ENCODE measurements at regions not wholly inside any gene's neighbourhood (a gene's known extent, or its start where the extent isn't known, plus 50 kb on each side); places are given as distances from the start of the nearest gene placed in this dataset.

DNA sequence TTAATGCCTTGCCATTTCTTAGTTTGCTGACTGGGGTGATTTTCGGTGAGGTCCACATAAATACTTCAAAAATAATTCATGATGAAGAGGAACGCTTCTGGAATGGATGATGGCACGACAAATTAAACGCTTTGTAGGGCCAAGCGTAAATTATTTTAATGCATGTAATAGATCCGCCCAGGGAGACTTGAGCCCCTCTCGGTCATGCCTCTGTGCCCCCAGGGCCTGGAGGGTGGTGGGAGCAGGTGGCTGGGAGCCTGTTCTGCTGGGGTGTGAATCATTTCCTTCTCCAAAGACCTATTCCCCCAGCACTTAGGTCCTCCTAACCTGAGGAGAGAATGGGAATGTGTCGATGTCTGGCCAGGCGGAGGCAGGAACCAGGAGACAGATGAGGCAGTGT is 350.6 kb downstream of the ZNF536 start:
- no peak for DNase-seq

DNA sequence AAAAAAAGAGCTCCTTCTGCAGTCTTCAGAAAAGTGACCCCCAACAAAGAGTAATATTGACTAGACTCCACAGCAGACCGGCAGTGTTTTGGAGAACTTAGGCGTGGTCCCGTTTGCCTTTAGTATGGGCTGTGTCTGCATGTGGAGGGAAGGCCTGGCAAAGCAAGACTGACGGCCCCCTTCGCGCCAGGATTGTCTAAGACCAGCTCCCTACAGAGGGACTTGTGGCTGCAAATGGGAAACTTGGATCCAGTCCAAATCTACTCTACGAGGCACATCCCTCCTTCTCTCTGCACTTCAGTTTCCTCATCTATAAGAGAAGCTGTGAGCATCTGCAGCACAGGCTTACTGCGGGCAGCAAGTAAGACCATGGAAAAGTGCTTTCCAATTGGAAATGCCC is 350.0 kb downstream of the ZNF536 start:
- DNase-seq: no peak

DNA sequence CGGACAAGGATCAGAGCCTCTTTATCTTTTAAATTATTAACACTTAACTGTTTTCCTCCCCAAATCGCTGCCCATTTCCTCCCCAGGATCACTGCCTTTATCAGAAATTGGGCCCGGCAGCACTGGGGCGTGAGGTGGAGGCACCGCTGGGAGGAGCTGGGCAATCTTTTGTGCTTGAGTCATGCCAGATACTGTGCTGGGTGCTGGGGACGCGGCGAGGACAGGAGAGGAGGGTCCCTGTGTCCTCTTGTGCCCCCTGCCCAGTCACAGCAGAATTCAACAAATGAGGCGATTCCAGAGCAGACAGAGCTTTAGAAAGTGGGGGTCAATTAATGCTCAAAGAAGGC is 347.8 kb downstream of the ZNF536 start:
- no peak for DNase-seq

DNA sequence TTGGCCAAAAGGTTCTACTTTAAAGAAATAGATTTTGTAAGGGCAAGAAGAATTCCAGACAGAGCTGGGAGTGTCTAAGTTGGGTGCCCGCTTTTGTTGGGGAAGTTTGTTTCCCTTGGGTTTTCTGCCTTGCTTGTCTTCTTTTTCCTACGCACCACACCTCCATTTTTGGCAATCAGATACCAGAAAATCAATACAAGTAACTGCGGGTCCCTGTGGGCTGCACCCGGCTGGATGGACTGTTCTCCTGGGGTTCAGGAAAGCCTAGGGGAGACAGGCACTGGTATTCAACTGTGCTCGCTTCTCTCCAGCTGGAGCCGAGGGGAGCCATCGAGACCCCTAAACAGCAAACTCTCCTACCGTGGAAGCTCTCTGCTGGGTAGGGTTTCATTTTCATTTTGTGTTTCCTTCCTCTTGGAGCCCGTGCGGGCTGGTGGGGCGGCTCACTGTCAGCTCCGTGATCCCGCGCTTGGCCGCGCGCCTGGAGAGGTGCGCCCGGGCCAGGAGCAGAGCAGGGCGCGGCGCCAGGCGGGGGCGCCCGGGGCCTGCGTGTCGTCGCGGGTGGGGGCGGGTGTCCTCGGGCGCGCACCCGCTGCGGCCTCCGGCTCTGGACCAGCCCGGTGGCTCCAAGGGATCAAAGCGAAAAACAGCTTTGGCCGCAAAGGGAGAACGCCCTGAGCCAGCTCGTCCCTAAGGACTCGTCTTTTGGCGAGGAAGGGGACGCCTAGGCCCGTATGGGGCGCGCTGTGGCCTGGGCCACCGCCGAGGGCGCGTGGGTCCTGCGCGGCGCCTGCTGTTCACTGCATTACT is 347.2 kb downstream of the ZNF536 start:
- no peak for DNase-seq

DNA sequence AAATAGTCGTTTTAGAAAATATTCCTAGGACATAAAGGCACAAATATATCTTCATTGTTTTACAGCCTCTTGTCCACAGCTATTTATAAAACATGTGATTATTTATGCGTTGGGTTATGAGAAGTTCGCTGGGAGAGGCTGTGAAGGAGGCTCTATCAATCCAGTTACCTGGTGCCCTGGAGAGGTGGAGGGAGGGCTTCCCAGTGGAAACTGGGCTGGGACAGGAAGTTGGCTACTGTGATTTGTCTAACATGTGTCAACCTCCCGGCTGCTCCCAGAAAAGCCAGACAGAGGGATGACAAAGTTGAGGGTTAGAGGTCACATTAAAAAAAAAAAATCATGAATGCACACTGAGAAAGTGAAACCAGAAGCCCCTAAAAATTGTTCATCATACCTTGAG is 346.5 kb downstream of the ZNF536 start:
- DNase-seq: no peak

DNA sequence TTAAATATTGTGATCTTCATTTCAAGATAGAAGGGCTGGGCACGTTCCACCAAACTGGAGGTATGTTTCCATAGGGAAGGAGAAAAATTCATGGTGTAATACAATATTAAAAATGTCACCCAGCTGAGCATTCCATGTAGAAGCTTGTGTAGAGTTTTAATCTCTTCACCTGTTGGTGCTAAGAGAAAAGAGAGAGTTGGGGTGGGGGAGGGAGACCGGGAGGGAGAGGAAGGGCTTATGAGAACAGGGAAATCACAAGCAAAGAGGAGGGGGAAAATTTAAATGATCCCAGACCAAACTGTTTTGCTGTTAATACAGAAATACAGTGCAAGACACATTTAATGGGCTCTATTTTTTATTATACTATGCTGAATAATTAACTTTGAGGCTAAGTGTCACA is 345.8 kb downstream of the ZNF536 start:
- no peak for DNase-seq

DNA sequence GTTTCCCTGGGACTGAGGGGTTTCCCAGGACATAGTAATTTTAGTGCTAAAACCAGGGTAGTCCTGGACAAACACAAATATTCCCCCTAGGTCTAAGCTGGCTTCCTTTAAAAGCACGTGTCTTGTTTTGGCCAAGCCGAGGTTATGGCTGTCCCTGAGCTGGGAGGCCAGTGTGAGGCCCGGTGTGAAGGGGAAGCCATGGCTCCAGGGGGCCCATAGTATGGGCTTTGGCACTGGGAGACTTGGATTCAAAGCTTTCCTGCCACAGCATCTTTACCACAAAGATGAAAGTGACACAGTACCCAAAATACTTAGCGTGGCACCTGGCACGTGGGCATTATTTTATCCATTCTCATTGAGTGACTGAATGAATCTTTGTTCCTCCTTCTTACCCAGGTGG is 345.2 kb downstream of the ZNF536 start:
- no peak for DNase-seq

DNA sequence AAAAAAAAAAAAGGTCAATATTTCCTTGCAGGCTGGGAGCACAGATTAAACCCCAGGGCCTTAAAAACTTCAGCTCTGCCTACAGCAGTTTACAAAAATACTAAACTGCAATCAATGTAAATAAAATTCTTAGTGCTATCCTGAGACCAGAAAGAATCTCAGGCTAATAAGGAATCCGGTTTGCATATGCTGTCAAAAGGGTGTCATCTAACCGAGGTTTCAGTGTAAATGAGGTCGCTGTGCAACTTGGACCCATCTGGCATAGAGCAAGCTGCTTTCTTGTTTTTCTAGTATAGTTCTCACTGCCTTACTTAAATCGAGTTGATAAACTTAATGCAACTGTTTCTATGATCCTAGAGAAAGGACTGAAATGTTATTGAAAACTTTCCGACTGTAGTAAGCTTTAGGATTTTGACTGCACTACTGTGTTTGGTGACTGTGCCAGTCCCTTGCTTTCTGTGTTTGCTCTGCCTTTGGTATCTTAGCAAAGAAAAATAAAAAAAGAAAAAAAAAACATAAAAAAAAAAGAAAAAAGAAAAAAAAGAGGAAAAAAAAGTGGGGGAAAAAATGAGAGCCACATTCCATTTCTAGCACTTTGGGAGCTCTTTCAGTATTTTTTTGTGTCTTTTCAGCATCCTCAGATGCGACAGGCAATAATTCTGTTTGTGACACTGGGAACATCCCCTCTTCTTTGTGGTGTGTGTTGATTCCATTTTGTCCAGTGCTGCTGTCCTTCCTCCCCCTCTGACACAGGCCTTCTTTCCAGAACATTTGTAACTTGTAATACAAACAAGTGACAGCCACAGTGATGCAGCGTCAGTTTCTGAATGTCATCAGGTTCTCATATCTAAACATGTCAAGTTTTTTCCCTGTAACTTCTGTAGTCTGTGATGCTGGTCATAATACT is 340.5 kb downstream of the ZNF536 start:
- DNase-seq: no peak

DNA sequence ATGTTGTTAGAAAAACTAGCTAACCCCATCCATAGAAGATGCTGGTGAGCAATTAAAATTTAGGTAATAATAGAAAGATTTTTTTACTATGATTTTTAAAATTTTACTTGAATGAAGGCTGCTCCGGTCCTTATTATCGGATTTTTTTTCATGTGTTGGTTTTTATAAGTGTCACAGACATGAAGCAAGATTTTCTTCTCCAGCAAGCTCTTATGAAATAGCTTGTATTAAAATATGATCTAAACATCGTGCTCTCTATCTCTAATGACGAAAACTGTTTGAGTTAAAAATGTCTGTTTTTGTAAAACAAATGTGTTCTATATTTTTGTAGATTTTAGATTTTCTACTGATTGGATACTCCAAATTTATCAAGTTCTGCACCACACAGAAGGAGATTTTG is 339.6 kb downstream of the ZNF536 start:
- no peak for DNase-seq

DNA sequence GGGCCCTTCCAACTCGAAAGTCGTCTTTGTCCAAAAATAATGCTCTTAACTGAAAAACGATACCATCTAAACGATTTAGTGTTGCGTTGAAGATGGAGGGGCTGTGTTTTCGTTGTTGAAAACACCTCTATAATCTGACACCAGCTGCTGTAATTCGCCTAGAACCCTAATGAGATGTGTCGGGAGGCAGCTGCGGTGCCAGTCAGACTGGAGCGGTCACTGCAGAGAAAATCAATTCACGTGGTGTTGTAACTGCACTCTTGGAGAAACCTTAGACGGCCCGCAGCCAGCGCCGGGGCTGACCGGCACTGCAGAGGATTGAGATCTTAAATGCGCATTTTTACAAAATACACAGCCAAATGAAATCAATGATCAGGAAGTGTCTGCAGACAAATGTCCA is 339.1 kb downstream of the ZNF536 start:
- DNase-seq: no peak

DNA sequence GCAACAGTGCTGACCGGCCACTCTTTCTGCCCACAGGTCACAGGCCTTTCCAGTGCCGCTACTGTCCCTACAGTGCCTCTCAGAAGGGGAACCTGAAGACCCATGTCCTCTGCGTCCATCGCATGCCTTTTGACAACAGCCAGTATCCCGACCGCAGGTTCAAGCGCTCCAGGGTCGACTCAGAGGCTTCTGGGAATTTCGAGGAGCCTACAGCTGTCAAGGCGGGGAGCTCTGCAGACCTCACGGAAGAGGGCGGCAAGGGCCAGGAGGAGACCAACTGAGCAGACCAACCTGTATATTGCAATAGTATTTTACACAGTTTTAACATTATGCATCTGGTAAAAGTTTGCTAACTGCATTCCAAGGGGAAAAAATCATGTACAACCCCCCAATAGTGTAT is 338.5 kb downstream of the ZNF536 start:
- DNase-seq: no peak

DNA sequence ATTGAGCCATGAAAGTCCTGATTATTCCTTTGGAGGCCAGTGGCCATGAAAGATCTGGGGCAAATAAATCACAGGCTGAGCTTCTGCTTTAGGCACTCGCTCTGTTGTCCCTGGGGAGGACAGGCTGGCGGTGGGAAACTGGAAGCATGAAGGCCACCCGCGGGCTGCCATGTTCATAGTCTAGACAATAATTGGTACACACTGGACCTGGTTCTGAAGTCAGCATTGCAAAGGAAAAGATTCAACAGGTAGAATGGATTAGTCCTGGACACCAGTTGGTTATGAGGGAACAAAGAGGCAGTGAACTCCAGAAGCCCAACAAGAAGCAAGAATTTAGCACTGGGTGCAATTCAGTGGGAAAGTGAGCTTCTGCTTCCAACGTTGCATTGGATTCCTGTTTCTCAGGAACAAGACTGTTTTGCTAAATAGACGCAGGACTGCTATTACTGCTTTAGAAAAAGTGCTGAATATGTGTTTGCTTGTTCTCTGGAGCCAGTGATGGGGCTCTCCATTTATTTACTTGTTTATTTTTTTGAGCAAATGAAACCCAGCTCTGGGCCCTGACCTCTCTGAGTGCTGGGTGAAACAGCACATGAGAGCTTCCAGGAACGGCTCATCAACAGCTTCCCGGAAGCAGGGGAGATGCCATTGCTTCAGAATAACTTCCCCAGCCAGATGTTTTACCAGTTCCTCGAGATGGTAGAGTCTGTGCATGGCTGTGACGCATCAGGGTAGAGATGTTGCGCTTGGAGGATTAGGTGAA is 336.4 kb downstream of the ZNF536 start:
- DNase-seq: no peak

DNA sequence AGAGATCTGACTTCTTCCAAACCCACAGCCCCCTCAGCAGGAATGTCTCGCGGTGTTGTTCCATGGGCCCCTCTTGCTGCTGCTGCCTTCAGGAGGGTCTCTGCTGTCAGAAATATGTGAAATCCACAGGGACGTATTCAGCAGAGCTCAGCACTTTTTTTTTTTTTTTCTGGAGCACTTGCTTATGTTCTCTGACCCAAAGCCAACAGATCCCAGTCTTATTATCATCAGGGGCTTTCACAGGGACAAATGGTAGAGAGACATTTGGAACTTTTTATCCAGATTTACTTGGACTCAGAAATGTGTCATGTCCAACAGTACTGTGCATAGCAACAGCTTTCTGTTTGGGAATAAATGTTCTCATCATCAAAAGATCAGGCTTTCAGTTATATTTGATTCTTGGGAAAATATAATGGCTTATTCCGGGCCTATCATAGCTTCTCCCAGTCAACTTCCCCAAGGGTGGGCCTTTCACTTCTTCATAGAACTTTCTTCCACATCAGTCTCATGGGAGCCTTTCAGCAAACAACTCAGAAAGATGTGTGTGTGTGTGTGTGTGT is 332.7 kb downstream of the ZNF536 start:
- no peak for DNase-seq

DNA sequence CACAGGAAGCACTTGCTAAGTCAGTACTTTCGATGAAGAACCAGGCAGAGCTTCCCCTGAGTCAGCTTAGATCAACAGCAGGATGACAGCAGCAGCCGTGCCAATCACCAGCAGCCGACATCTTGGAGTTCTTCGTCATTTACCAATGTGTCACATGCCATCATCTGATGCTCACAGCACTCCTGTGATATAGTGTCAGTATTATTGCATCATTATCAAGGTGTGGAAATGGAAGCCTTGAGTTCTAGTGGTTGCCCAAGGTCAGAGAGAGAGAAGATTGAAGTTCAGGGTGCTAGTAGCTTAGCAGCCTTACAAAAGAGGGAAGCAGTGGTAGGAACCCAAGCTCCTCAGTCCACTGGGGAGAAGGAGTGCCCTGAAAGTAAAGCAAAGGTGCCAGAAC is 331.5 kb downstream of the ZNF536 start:
- DNase-seq: no peak

DNA sequence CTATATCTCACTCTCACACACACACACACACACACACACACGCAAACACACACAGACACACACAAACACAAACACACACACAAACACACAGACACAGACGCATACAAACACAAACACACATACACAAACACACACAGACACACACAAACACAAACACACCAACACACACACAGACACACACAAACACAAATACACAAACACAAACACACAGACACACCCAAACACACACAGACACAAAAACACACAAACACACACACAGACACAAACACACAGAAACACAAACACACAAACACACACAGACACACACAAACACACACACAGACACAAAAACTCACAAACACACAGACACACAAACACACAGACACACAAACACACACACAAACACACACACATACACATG is 329.0 kb downstream of the ZNF536 start:
- no peak for DNase-seq

DNA sequence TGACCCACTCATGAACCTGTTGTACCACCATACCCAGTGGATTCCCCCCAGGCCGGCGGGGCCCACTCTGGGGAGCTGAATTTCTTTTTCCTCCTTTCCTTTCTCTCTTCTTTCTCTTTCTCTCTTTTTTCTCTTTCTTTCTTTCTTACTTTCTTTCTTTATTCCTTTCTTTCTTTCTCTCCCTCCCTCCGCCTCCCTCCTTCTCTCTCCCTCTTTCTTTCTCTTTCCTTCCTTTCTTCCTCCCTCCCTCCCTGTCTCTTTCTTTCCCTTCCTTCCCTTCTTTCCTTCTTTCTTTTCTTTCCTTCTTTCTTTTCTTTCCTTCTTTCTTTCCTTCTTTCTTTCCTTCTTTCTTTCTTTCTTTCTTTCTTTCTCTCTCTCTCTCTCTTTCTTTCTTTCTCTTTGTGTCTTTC is 327.7 kb downstream of the ZNF536 start:
- DNase-seq: no peak

DNA sequence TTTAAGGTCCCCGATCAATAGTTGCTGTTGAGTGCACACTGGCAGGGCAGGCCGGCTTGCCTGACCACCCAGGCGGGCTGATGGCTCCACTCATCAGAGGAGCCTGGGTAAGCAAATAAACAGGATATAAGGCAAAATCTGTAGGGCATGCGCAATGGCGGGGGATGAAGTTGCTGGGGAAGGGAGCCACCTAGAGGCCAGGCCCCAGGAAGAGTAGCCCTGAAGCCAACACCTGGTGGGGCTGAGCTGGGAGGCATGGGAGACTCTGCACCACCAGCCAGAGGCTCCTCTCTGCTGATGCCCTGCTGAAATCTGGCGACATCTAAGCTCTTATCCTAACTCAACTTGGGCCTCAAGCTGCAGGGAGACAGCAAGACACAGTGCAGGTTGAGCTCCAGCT is 324.3 kb downstream of the ZNF536 start:
- no peak for DNase-seq

DNA sequence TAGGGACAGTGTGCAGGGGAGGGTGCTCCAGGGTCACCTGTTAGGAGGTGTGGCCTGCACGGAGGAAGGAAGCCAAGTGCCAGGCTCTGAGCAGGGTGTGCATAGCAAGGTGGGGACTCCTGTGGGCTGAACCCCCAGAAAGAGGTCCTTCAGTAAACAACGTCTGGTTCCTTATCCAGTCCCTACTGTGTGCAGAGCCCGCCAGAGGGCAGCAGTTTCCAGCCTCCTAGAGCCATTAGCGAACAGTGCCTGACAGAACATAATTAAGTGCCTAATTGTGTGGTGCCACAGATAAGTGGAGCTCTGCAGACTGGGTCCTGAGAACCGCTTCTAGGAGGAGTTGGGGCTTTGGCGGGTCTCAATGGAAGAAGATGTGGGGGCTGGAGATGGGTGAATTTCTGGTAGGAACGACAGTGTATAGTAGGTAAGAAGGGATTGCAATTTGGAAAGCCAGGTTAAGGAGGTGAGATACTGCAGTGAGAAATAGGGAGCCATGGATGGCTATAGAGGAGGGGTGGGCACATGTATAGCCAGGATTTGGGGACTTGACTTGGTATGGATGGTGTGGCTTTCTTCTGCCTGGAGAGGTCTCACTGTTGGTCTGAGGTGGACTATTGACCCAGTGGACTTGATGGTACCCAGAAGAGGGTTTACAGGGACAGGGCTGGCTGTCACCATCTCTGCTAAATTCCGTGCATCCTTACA is 323.1 kb downstream of the ZNF536 start:
- no peak for DNase-seq

DNA sequence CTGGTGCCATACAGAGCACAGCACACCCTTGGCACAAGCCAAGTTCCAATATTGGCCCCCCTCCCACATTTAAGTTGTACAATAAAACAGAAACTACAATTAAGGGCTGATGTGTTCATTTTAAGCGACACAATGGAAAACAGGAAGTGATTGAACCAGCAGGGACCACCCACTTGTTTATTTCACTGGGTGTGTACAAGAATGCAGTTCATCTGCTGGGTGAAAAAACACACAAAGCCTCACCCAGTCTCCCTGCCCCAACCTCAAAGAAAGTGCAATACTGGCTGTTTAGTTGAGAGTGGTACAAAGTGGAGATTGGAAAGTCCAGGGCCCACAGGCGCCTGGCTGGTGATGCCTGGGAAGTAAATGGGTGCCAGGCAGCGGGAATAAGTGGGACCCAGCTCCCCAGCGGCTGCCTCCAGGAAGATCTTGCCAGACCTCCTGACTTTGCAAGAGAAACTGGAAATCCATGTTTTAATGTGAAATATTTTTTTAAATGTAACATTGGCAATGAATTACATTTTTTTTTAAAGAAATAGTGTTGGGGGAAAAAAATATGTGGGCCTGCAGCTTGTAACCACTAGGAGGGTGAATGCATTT is 322.1 kb downstream of the ZNF536 start:
- DNase-seq: no peak

DNA sequence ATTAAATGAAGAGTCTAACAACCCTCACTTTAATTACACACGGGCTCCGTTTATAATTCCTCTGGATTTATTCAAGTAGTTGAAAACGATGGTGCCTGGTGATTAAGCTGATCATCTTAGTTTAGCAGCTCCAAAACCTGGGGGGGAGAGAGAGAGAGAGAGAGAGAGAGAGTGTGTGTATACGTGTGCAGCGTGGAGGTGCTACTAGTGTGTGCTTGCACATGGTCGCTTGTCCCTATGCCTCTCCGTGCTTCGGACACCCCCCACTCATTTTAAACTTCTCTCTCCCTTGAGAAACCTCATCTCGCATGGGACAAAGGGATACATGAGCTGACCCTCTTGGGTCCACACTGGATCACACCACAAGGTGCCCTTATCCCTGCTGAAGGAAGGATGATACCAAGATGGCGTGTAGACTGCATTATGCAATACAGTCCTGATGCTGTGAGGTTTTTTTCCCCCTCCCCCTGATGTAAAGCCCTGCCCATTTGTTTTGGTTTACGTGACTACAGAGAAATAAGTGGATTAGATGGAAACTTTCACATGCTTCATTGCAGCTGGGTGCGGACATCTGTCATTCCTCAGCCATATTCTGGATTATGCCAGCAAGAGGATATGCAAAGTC is 320.8 kb downstream of the ZNF536 start:
- DNase-seq: no peak

DNA sequence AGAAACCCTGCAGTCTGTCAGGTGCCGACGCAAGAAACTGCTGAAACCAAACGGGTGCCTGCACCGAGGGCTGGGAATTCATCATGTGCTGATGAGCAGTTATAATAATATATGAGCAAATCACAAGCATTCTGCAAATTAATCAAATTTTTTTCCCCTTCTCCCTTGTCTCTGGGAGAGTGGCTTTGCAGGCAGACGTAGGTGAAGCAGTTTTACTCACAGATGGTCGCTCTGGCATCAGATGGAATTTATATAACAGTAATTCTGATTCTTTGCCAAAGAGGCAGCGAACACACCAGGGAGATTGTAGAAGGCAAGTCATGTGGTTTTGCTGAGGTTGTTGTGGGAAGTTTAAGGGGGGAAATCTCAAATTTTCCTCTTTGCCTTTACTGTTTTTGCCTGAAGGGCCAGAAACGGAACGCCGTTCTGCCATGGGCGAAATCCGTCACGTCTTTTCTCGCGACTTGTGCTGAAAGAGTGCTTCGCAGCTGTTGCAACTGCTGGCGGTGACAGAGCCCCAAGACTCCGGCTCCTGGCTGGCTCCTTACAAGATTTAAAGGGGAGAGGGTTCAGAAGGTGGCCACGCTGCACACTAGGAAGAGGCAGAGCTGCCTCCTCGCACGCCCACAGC is 320.1 kb downstream of the ZNF536 start:
- DNase-seq: no peak

Data from NCI-H2029 treated with DMSO at 0.1 percent for 48 hours (cell line).